Tibial nerve (tissue), 3 donors: ENCODE measurements at regions not wholly inside any gene's neighbourhood (a gene's known extent, or its start where the extent isn't known, plus 50 kb on each side); places are given as distances from the start of the nearest gene placed in this dataset.

Experiments
- CTCF ChIP-seq, 5 experiments: fragments of 200-600 bp in 3 of 5; fragments of 450-650 bp in 2 of 5; sonication (generic) in 3 of 5; IDR thresholded peaks; one replicate each; pipeline ENCODE4 v1.5.1; 2016 to 2019; ENCODE audit warnings: antibody characterized with exemption in 5 of 5, mild to moderate bottlenecking in 3 of 5, moderate library complexity in 2 of 5
- POLR2A ChIP-seq, 2 donors: fragments of 450-650 bp; IDR thresholded peaks; one replicate each; pipeline ENCODE4 v1.6.1; 2017; ENCODE audit warnings: antibody characterized with exemption in 2 of 2, mild to moderate bottlenecking in 2 of 2, moderate library complexity in 2 of 2

- no peak for TF ChIP-seq CTCF (IDR thresholded peaks at IDR 0.05)
- TF ChIP-seq POLR2A (IDR thresholded peaks at IDR 0.05), result no peak
Observed at GRCh38 chr11:95671768-95672167, 117.8 kb downstream of the FAM76B start.
